HCT116 (cell line): ENCODE measurements at regions not wholly inside any gene's neighbourhood (a gene's known extent, or its start where the extent isn't known, plus 50 kb on each side); places are given as distances from the start of the nearest gene placed in this dataset.
A peak's percentile ranks its signal among the peaks of the same experiment; 100 is the strongest.

ENCODE experiments used
- ATAC-seq: fragments of 200-7000 bp; cut with Tn5 transposase; 2 replicates; pipeline ENCODE4 v1.9.1; 2020; ENCODE audit warnings: mild to moderate bottlenecking, moderate library complexity
- BruUV-seq: library from RNA; stranded (reverse); fragments of 400-500 nt; replicated peaks from 2 replicates; lab custom pipeline; 2021; lab: Mats Ljungman, UMichigan
- CTCF ChIA-PET: fragments of 300-600 bp; sonication (Branson Sonifier 250); formaldehyde crosslinking; loops from one replicate; lab custom pipeline; 2021; ENCODE audit warnings: antibody characterized with exemption; lab: Charles Lee
- POLR2A ChIA-PET: fragments of 300-600, 350-600 bp; sonication (Branson Sonifier 250); formaldehyde crosslinking; loops from one replicate; lab custom pipeline; 2021; ENCODE audit warnings: antibody characterized with exemption; lab: Charles Lee
- RAD21 ChIA-PET, 2 experiments: fragments of 300-600 bp; sonication (Branson Sonifier 250); formaldehyde crosslinking; loops; one replicate each; lab custom pipeline; 2023; ENCODE audit warnings: low total read pairs in 2 of 2; ENCODE audit not compliant: uncharacterized antibody in 2 of 2, unreplicated experiment in 2 of 2, low non-redundant PET in 1 of 2; lab: Charles Lee
- DNase-seq: peaks from one replicate; pipeline ENCODE4 v3.0.0-alpha.2; 2010; ENCODE audit warnings: low read depth, low spot score
- H2AFZ ChIP-seq: fragments of 200-600 bp; shearing (Covaris generic), sonication (generic); 2 replicates; pipeline ENCODE4 v1.6.1; 2017; ENCODE audit warnings: low read depth, mixed run types, mixed read lengths, antibody characterized with exemption, low read length; ENCODE audit not compliant: poor library complexity, severe bottlenecking
- H3K27ac ChIP-seq: 2 replicates; pipeline ENCODE4 v1.5.1; 2012; ENCODE audit warnings: low read depth, low read length
- H3K27me3 ChIP-seq: fragments of 200-600 bp; sonication (generic); 2 replicates; pipeline ENCODE4 v1.6.1; 2016; ENCODE audit warnings: mixed run types, low read length, mixed read lengths; ENCODE audit not compliant: insufficient read depth
- H3K36me3 ChIP-seq, 2 experiments: fragments of 200-500 bp in 1 of 2; fragments of 200-600 bp in 1 of 2; sonication (Bioruptor generic) in 1 of 2; sonication (generic) in 1 of 2; 2 replicates each; pipeline versions ENCODE4 v1.5.1 to v1.6.1; 2014 to 2016; ENCODE audit warnings: low read length in 2 of 2, inconsistent platforms in 1 of 2, mixed read lengths in 1 of 2, mixed run types in 1 of 2; ENCODE audit not compliant: insufficient read depth in 2 of 2, control insufficient read depth in 1 of 2
- H3K4me1 ChIP-seq, 2 experiments: fragments of 200-600 bp in 1 of 2; sonication (generic) in 1 of 2; 2 replicates each; pipeline versions ENCODE4 v1.5.1 to v1.6.1; 2012 to 2017; ENCODE audit warnings: low read length in 2 of 2, inconsistent platforms in 1 of 2, mild to moderate bottlenecking in 1 of 2, mixed read lengths in 1 of 2, mixed run types in 1 of 2, moderate library complexity in 1 of 2; ENCODE audit not compliant: insufficient read depth in 2 of 2, control insufficient read depth in 1 of 2
- H3K4me2 ChIP-seq: fragments of 200-600 bp; sonication (generic); 2 replicates; pipeline ENCODE4 v1.6.1; 2017; ENCODE audit warnings: mixed run types, low read length, mixed read lengths
- H3K4me3 ChIP-seq, 2 experiments: fragments of 200-600 bp in 1 of 2; sonication (generic) in 1 of 2; replicated peaks in 1 of 2; 2 replicates each; pipeline ENCODE4 v1.5.1; 2011 to 2016; ENCODE audit warnings: low read length in 2 of 2, control low read depth in 1 of 2, low read depth in 1 of 2, mild to moderate bottlenecking in 1 of 2, mixed read lengths in 1 of 2, mixed run types in 1 of 2
- H3K79me2 ChIP-seq: fragments of 200-600 bp; sonication (generic); 2 replicates; pipeline ENCODE4 v1.6.1; 2017; ENCODE audit warnings: mild to moderate bottlenecking, mixed run types, low read length, moderate library complexity, mixed read lengths; ENCODE audit not compliant: insufficient read depth
- H3K9ac ChIP-seq: fragments of 200-600 bp; sonication (generic); 2 replicates; pipeline ENCODE4 v1.6.1; 2016; ENCODE audit warnings: low read length, mixed read lengths
- H3K9me2 ChIP-seq: fragments of 200-600 bp; sonication (generic), shearing (Covaris generic); 2 replicates; pipeline ENCODE4 v1.6.1; 2017; ENCODE audit warnings: mixed run types, mild to moderate bottlenecking, moderate library complexity; ENCODE audit not compliant: insufficient read depth
- H3K9me3 ChIP-seq, 2 experiments: fragments of 200-500 bp in 1 of 2; fragments of 200-600 bp in 1 of 2; sonication (Bioruptor generic) in 1 of 2; sonication (generic) in 1 of 2; 2 replicates each; pipeline ENCODE4 v1.6.1; 2014 to 2017; ENCODE audit warnings: low read length in 2 of 2, mixed read lengths in 2 of 2, inconsistent platforms in 1 of 2, low read depth in 1 of 2, mild to moderate bottlenecking in 1 of 2, mixed run types in 1 of 2, moderate library complexity in 1 of 2; ENCODE audit not compliant: control insufficient read depth in 1 of 2, insufficient read depth in 1 of 2
- H4K20me1 ChIP-seq: fragments of 200-600 bp; sonication (generic), shearing (Covaris generic); 2 replicates; pipeline ENCODE4 v1.6.1; 2017; ENCODE audit warnings: mixed run types, mild to moderate bottlenecking, moderate library complexity; ENCODE audit not compliant: insufficient read depth
- CBX3 ChIP-seq: IDR thresholded peaks from 2 replicates; pipeline ENCODE4 v1.6.1; 2012; ENCODE audit warnings: low read depth
- CEBPB ChIP-seq: IDR thresholded peaks from 2 replicates; pipeline ENCODE4 v1.6.1; 2012; ENCODE audit warnings: low read depth
- EGR1 ChIP-seq: IDR thresholded peaks from 2 replicates; pipeline ENCODE4 v1.6.1; 2012; ENCODE audit warnings: low read depth
- EZH2phosphoT487 ChIP-seq: fragments of 200-600 bp; IDR thresholded peaks from 2 replicates; pipeline ENCODE4 v1.6.1; 2018; ENCODE audit warnings: antibody characterized with exemption, borderline replicate concordance
- FOSL1 ChIP-seq: IDR thresholded peaks from 2 replicates; pipeline ENCODE4 v1.6.1; 2012; ENCODE audit warnings: low read depth
- JUND ChIP-seq: IDR thresholded peaks from 2 replicates; pipeline ENCODE4 v1.6.1; 2012
- RAD21 ChIP-seq: IDR thresholded peaks from 2 replicates; pipeline ENCODE4 v1.6.1; 2012; ENCODE audit warnings: low read depth, mild to moderate bottlenecking
- SRF ChIP-seq: IDR thresholded peaks from 2 replicates; pipeline ENCODE4 v1.6.1; 2012; ENCODE audit warnings: low read depth
- TCF7L2 ChIP-seq: IDR thresholded peaks from 2 replicates; pipeline ENCODE4 v1.7.0; 2011; ENCODE audit warnings: borderline replicate concordance, inconsistent platforms; ENCODE audit not compliant: insufficient read depth, insufficient read length; ENCODE audit errors: extremely low read depth
- YY1 ChIP-seq: IDR thresholded peaks from 2 replicates; pipeline ENCODE4 v1.6.1; 2011; ENCODE audit warnings: low read length, low read depth, moderate library complexity, mild to moderate bottlenecking; ENCODE audit not compliant: insufficient replicate concordance; ENCODE audit errors: extremely low read depth
- ZFX ChIP-seq: fragments of 450-650 bp; IDR thresholded peaks from 2 replicates; pipeline ENCODE4 v1.6.1; 2017
- intact Hi-C: fragments of 100-400 bp; cut with micrococcal nuclease; formaldehyde crosslinking; loops from 2 replicates; pipeline ENCODE4 v1.10.0; 2022
- TF ChIP-seq, protein P1 (sequence below): IDR thresholded peaks from 2 replicates; pipeline ENCODE4 v1.6.1; 2012
- TF ChIP-seq, protein P2 (sequence below), 3 experiments: fragments of 200-600 bp in 1 of 3; sonication (generic) in 1 of 3; IDR thresholded peaks in 2 of 3; conservative IDR thresholded peaks in 1 of 3; 2 replicates each; pipeline ENCODE4 v1.5.1; 2012 to 2017; ENCODE audit warnings: low read depth in 2 of 3, low read length in 2 of 3, antibody characterized with exemption in 1 of 3, borderline replicate concordance in 1 of 3, control low read depth in 1 of 3, mild to moderate bottlenecking in 1 of 3, mixed read lengths in 1 of 3, mixed run types in 1 of 3, moderate library complexity in 1 of 3; ENCODE audit not compliant: insufficient read depth in 1 of 3
- TF ChIP-seq, protein P3 (sequence below): IDR thresholded peaks from 2 replicates; pipeline ENCODE4 v1.6.1; 2011; ENCODE audit warnings: mild to moderate bottlenecking, low read length, moderate library complexity; ENCODE audit not compliant: insufficient replicate concordance; ENCODE audit errors: extremely low read depth

DNA sequence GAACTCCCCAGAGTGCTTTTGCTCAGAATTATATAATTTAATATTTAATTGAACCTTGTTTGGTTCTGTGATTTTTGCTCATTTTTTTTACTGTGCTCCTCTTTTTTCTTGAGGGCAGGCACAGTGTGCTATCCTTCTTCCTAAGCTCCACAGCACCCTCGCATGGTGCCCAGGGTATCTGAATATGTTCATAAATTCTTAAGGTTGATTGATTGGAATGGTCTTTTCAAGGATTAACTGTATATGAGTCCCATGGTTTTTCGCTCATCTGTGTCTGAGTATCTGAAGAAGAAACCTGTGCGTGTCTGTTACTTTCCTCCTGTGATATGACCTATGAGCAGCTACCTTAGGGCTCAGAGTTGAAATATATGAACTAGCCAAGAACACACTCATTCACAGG, 393.7 kb downstream of the HLX start:
- TF ChIP-seq RAD21 (peak; percentile 50), FOSL1 (no peak)
- TF ChIP-seq, protein P1, sequence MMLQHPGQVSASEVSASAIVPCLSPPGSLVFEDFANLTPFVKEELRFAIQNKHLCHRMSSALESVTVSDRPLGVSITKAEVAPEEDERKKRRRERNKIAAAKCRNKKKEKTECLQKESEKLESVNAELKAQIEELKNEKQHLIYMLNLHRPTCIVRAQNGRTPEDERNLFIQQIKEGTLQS: no peak
- TF ChIP-seq, protein P2, sequence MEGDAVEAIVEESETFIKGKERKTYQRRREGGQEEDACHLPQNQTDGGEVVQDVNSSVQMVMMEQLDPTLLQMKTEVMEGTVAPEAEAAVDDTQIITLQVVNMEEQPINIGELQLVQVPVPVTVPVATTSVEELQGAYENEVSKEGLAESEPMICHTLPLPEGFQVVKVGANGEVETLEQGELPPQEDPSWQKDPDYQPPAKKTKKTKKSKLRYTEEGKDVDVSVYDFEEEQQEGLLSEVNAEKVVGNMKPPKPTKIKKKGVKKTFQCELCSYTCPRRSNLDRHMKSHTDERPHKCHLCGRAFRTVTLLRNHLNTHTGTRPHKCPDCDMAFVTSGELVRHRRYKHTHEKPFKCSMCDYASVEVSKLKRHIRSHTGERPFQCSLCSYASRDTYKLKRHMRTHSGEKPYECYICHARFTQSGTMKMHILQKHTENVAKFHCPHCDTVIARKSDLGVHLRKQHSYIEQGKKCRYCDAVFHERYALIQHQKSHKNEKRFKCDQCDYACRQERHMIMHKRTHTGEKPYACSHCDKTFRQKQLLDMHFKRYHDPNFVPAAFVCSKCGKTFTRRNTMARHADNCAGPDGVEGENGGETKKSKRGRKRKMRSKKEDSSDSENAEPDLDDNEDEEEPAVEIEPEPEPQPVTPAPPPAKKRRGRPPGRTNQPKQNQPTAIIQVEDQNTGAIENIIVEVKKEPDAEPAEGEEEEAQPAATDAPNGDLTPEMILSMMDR (IDR thresholded peaks at IDR 0.05 in 2 of 3, conservative IDR thresholded peaks at IDR 0.05 in 1 of 3; ENCODE audit: borderline replicate concordance in 1 of 3, insufficient read depth in 1 of 3, low read depth in 2 of 3, low read length in 2 of 3): peak in 2 of 3 experiments; percentile 16 to 28; a peak in 2 of 6 replicates
- ChIA-PET POLR2A (no interaction called here), RAD21 (no interaction called here)

DNA sequence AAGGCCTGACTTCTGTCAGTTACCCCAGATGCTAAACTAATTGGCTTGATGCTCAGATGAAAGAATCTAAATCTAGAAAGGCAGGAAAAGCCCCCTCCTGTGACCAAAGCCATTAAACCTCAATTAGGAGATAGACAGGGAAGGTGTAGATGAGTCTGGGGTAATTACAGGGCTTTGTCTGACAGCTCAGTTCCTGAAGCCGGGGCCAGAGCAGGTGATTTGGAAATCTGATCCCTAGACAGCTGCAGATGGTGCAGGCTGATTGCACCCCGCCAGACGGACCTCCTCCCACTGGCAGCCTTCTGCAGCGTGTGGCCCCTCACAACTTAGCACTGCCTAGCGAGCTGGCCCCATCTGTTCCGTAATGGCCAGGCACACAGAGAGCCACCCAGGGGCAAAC, 395.1 kb downstream of the HLX start:
- no peak for ATAC-seq
- ChIA-PET POLR2A (no interaction called here), RAD21 (no interaction called here), CTCF (no interaction called here)
- Histone ChIP-seq H4K20me1 (no peaks in the 10 kb centered on the region), H3K4me1 (no peaks in the 10 kb centered on the region), H3K9me3 (no peaks in the 10 kb centered on the region), H3K4me2 (no peak overlapping the region), H3K9me2 (no peaks in the 10 kb centered on the region), H3K36me3 (no peaks in the 10 kb centered on the region), H3K9ac (no peak overlapping the region), H3K27ac (no peak overlapping the region), H2AFZ (no peak overlapping the region), H3K79me2 (no peaks in the 10 kb centered on the region), H3K27me3 (no peaks in the 10 kb centered on the region), H3K4me3 (no peak overlapping the region)
- intact Hi-C loops: no loop called here
- no peak for DNase-seq
- TF ChIP-seq, protein P3, sequence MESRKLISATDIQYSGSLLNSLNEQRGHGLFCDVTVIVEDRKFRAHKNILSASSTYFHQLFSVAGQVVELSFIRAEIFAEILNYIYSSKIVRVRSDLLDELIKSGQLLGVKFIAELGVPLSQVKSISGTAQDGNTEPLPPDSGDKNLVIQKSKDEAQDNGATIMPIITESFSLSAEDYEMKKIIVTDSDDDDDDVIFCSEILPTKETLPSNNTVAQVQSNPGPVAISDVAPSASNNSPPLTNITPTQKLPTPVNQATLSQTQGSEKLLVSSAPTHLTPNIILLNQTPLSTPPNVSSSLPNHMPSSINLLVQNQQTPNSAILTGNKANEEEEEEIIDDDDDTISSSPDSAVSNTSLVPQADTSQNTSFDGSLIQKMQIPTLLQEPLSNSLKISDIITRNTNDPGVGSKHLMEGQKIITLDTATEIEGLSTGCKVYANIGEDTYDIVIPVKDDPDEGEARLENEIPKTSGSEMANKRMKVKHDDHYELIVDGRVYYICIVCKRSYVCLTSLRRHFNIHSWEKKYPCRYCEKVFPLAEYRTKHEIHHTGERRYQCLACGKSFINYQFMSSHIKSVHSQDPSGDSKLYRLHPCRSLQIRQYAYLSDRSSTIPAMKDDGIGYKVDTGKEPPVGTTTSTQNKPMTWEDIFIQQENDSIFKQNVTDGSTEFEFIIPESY: no peak
- TF ChIP-seq ZFX (no peak), JUND (no peak), YY1 (no peak), CEBPB (no peak), EGR1 (no peak), TCF7L2 (no peak), CBX3 (no peak), SRF (no peak), EZH2phosphoT487 (no peak)
- TF ChIP-seq, protein P1: no peak
- no TSS peak for BruUV-seq

More for the DNA sequence above, 393.7 kb downstream of the HLX start:
- intact Hi-C loops: no loop called here
- H4K20me1 ChIP-seq: no peaks in the 10 kb centered on the region
- peak; percentile 64; the same call in 1 of the 2 replicates for ATAC-seq
- no TSS peak for BruUV-seq
- H3K36me3 ChIP-seq: no peaks in the 10 kb centered on the region
- no peaks in the 10 kb centered on the region for H3K27me3 ChIP-seq
- no peak overlapping the region for H3K4me2 ChIP-seq
- H3K9me2 ChIP-seq: no peaks in the 10 kb centered on the region
- CTCF ChIA-PET: interaction anchor here (1.4 kb wide), 2 partner anchors 9 to 463 kb away, joined by 4 to 5 read pairs; no protein-coding TSS in a partner anchor
- no peaks in the 10 kb centered on the region for H3K9me3 ChIP-seq
- no peaks in the 10 kb centered on the region for H3K79me2 ChIP-seq
- H2AFZ ChIP-seq: no peak overlapping the region
- H3K4me1 ChIP-seq: no peaks in the 10 kb centered on the region
- H3K9ac ChIP-seq: no peak overlapping the region
- no peak overlapping the region for H3K4me3 ChIP-seq
- no peak for DNase-seq
- H3K27ac ChIP-seq: no peak overlapping the region
